ENCODE measurements at regions not wholly inside any gene's neighbourhood (a gene's known extent, or its start where the extent isn't known, plus 50 kb on each side); places are given as distances from the start of the nearest gene placed in this dataset.

GRCh38 chr4:155611501-155611900 is 55.1 kb upstream of the GUCY1A1 start:
- no peaks in the 10 kb centered on the region for H3K4me1 ChIP-seq (ENCODE audit: control insufficient read depth, insufficient read depth, low read length)
- POLR2A ChIA-PET = no interaction called here
- no peak overlapping the region for H3K4me3 ChIP-seq (ENCODE audit: low read depth, low read length)
- TF ChIP-seq ZNF292 (tag by site-specific recombination; IDR thresholded peaks at IDR 0.05; ENCODE audit: borderline replicate concordance, low read depth) (no peak), ZNF513 (tag by site-specific recombination; IDR thresholded peaks at IDR 0.05) (no peak), ZNF112 (tag by site-specific recombination; IDR thresholded peaks at IDR 0.05) (no peak), ZNF248 (tag by site-specific recombination; IDR thresholded peaks at IDR 0.05) (no peak), INSM2 (tag by site-specific recombination; IDR thresholded peaks at IDR 0.05) (no peak), ZSCAN5A (tag by site-specific recombination; IDR thresholded peaks at IDR 0.05) (no peak), ELK4 (IDR thresholded peaks at IDR 0.05; ENCODE audit: borderline replicate concordance, low read depth, low read length) (no peak), REST (tag by site-specific recombination; IDR thresholded peaks at IDR 0.05) (no peak), KLF16 (tag by site-specific recombination; IDR thresholded peaks at IDR 0.05) (no peak), ZNF114 (tag by site-specific recombination; IDR thresholded peaks at IDR 0.05) (no peak), ZNF677 (tag by site-specific recombination; IDR thresholded peaks at IDR 0.05) (no peak), ZBTB48 (tag by site-specific recombination; IDR thresholded peaks at IDR 0.05) (no peak), BCL11B (tag by site-specific recombination; IDR thresholded peaks at IDR 0.05; ENCODE audit: low read depth) (no peak), ZNF48 (tag by site-specific recombination; IDR thresholded peaks at IDR 0.05) (no peak), ZNF138 (tag by site-specific recombination; IDR thresholded peaks at IDR 0.05; ENCODE audit: borderline replicate concordance) (no peak), OSR2 (tag by site-specific recombination; IDR thresholded peaks at IDR 0.05) (no peak), ZNF157 (tag by site-specific recombination; IDR thresholded peaks at IDR 0.05) (no peak), ZSCAN4 (tag by site-specific recombination; IDR thresholded peaks at IDR 0.05) (no peak)
- no peaks in the 10 kb centered on the region for H3K9me3 ChIP-seq (ENCODE audit: control insufficient read depth, insufficient read depth, low read depth, low read length)
- CTCF ChIA-PET = no interaction called here
- H3K27ac ChIP-seq (ENCODE audit: extremely low read depth, low read depth, low read length) = no peak overlapping the region
- no peaks in the 10 kb centered on the region for H3K36me3 ChIP-seq (ENCODE audit: control insufficient read depth in 2 of 2, insufficient read depth in 1 of 2, low read length in 2 of 2)

Measured in HEK293 (cell line).